ENCODE measurements at regions not wholly inside any gene's neighbourhood (a gene's known extent, or its start where the extent isn't known, plus 50 kb on each side); places are given as distances from the start of the nearest gene placed in this dataset.

DNA sequence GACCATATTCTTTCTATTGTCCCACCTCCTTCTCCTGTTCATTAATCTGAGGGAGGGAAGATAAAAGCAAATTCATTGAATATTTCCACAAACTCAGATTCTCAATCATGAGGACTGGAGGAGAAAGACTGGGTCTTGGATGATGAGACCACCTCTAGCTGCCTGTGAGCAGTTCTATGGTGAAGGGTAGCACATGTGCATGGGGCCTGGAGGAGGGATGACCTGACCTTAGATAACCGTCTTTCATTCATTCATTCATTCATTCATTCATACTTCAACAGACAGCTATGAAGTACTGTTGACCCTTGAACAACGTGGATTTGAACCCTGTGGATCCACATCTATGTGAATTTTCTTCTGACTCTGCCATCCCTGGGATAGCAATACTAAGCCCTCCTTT, 68.4 kb downstream of the MED10 start:
- TF ChIP-seq POLR2A (IDR thresholded peaks at IDR 0.05; ENCODE audit: low read length) (no peak), GATA1 (IDR thresholded peaks at IDR 0.05; ENCODE audit: low read depth, low read length) (no peak)

Data from erythroblast (primary cell).